RWPE2 (cell line): ENCODE measurements at regions not wholly inside any gene's neighbourhood (a gene's known extent, or its start where the extent isn't known, plus 50 kb on each side); places are given as distances from the start of the nearest gene placed in this dataset.

Experiments used
- ATAC-seq: fragments of 200-7000 bp; cut with Tn5 transposase; 3 replicates; pipeline ENCODE4 v1.9.1; 2021; ENCODE audit warnings: low read depth
- DNase-seq: peaks from one replicate; pipeline ENCODE4 v3.0.0-alpha.2; 2020; ENCODE audit warnings: low spot score
- H3K27ac ChIP-seq: fragments of 450-650 bp; 2 replicates; pipeline ENCODE4 v1.5.1; 2017; ENCODE audit warnings: mild to moderate bottlenecking; ENCODE audit not compliant: poor library complexity, severe bottlenecking
- H3K27me3 ChIP-seq: fragments of 250-450 bp; sonication (Bioruptor Pico); 2 replicates; pipeline ENCODE4 v1.5.1; 2021; ENCODE audit warnings: mild to moderate bottlenecking, moderate library complexity; ENCODE audit not compliant: insufficient read depth, poor library complexity, severe bottlenecking
- H3K36me3 ChIP-seq: fragments of 250-450 bp; sonication (Bioruptor Pico); 2 replicates; pipeline ENCODE4 v1.5.1; 2020; ENCODE audit warnings: low read depth, mild to moderate bottlenecking, moderate library complexity
- H3K4me1 ChIP-seq: fragments of 250-450 bp; sonication (Bioruptor Pico); 2 replicates; pipeline ENCODE4 v1.5.1; 2021; ENCODE audit warnings: mild to moderate bottlenecking, moderate library complexity; ENCODE audit not compliant: insufficient read depth, poor library complexity, severe bottlenecking
- H3K4me3 ChIP-seq: fragments of 250-450 bp; sonication (Bioruptor Pico); 2 replicates; pipeline ENCODE4 v1.5.1; 2021; ENCODE audit warnings: mild to moderate bottlenecking, moderate library complexity; ENCODE audit not compliant: severe bottlenecking
- H3K9me3 ChIP-seq: fragments of 250-450 bp; sonication (Bioruptor Pico); 2 replicates; pipeline ENCODE4 v1.5.1; 2021; ENCODE audit warnings: mild to moderate bottlenecking, moderate library complexity; ENCODE audit not compliant: severe bottlenecking
- TF ChIP-seq, protein P1 (sequence below): fragments of 450-650 bp; IDR thresholded peaks from one replicate; pipeline ENCODE4 v1.5.1; 2017; ENCODE audit warnings: mild to moderate bottlenecking, moderate library complexity; ENCODE audit not compliant: poor library complexity, severe bottlenecking

DNA sequence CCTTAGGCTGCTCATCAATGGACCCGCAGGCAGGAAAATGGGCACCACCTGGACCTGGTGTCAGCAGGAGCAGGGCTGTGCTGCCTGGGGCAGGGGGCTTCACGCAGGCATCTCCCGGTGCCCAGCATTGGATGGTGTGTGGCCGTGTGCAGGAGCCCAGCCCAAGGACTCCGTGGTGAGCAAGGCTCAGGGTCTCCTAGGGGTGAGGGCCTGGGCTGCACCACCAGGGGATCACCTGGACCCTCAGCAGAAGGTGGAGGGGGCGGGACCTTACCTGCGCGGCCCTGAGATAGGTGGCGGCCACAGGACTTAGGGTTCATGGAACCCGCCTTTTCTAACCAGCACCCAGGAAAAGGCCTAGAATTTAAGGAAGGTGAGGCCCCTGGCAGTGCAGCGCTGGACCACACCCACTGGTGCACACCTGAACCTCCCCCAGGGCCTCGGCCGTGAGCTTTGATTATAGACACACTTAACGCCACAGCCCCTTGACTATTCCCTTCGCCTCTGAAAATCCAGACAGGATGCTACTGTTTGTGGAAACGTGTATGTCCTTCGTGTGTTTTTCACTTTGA is 89.0 kb downstream of the TMEM18 start:
- DNase-seq (no peak), ATAC-seq (no peak)
- no peaks in the 10 kb centered on the region for H3K4me1 ChIP-seq
- TF ChIP-seq, protein P1, sequence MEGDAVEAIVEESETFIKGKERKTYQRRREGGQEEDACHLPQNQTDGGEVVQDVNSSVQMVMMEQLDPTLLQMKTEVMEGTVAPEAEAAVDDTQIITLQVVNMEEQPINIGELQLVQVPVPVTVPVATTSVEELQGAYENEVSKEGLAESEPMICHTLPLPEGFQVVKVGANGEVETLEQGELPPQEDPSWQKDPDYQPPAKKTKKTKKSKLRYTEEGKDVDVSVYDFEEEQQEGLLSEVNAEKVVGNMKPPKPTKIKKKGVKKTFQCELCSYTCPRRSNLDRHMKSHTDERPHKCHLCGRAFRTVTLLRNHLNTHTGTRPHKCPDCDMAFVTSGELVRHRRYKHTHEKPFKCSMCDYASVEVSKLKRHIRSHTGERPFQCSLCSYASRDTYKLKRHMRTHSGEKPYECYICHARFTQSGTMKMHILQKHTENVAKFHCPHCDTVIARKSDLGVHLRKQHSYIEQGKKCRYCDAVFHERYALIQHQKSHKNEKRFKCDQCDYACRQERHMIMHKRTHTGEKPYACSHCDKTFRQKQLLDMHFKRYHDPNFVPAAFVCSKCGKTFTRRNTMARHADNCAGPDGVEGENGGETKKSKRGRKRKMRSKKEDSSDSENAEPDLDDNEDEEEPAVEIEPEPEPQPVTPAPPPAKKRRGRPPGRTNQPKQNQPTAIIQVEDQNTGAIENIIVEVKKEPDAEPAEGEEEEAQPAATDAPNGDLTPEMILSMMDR, result no peak
- no peak overlapping the region for H3K27ac ChIP-seq
- H3K9me3 ChIP-seq, result no peaks in the 10 kb centered on the region
- no peak overlapping the region for H3K4me3 ChIP-seq
- no peaks in the 10 kb centered on the region for H3K27me3 ChIP-seq
- H3K36me3 ChIP-seq, result no peaks in the 10 kb centered on the region

DNA sequence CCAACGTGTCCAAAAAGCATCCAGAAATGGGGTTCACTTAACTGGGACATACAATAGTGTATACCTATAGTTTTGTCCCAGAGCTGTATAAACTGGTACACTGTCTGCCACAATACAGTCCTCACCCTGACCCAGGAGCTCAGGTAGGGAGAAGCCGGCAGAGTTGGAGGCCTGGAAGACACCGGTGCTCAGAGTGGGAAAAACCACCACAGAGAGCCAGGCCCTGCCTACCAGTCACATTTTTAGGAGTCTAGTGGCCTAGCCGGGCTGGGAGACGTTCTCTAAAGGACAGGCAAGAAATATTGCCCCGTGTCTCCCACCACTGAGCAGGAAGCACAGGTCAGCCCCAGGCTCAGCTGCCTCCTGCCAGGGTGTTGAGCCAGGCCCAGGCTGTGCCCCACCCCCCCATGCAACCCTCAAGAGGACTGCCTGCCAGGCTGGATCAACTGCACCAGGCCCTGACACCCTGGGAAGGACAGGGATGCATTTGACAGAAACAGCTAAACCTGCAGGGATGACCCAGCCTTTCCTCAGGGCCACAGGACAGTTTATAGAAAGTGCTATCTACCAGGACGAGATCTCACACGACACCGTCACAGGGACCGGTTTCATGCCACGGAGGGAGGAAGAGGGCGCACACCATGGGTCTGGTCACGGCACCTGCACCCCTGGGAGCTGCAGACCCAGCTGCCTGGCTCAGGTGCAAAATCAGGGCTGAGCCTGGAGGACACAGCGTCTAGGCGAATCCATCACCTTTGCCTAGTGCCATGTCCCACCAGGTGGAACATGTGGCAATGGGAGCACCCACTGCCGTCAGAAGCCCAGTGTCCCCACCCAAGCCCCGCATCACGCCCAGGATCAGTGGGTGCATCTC is 89.9 kb downstream of the TMEM18 start:
- no peaks in the 10 kb centered on the region for H3K4me1 ChIP-seq
- H3K27ac ChIP-seq, result no peak overlapping the region
- no peaks in the 10 kb centered on the region for H3K27me3 ChIP-seq
- no peak for ATAC-seq
- TF ChIP-seq, protein P1, result no peak
- H3K36me3 ChIP-seq, result no peaks in the 10 kb centered on the region
- no peaks in the 10 kb centered on the region for H3K9me3 ChIP-seq
- H3K4me3 ChIP-seq, result no peak overlapping the region
- DNase-seq, result no peak

DNA sequence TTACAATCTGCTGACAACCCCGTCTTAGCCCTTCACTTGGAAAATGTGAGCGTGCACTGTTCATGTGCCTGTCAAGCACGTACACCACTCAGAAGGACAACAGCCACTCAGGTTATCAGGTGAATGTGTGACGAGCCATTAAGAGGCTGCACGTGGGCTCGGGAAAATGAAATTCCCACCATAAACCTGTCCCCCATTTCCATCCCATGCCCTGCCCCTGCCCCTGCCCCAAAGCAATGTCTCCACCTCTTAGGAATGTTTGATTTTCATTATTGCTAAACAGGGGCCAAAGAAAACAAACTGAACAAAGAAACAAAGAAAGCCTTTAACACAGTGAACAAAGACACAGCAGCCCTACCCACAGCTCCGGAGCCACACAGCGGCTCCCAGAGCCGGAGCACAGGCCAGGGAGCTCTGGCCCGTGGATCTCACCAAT is 90.5 kb downstream of the TMEM18 start:
- ATAC-seq, result no peak
- DNase-seq, result no peak

DNA sequence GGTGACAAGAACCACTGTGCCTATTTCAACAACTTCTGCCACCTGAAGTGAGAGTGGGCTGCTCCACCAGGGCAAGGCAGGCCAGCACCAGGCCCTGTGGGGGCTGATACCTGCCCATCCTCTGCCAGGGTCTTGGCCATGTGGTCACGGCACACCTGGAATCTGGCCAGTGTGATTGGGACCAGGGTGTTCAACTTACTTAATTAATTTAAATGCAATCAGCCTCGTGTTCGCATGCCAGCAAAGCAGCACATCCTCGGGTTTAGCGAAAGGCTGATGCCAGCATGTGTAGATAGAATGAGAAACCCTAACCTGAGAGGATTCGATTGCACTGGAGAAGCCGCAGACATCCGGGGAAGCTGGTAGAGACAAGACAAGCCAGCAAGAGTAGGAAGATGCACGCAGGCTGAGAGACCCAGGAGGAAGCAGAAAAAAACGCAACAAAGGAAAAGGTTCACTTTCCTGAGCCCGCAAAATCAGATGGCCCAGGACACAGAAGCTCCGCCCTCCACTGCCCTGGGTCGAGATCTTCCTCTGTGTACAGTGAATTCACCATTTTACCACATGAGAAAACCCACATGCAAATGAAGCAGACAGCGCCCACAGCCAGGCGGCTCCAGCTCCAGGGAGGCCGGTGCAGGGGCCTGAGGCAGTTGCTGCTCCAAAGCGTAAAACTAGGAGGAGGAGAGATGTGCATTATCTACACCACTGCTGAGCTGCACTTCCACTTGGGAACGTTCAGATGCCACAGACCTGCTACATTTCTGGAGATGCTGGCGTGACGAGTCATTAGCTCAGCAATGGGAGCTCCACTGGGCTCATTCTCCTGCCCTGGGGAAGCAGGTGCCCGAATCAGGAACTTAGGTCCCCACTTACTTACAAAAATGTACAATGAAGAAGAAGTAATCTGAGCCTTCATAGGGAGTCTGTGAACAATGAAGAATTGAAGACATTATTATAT is 92.1 kb downstream of the TMEM18 start:
- no peaks in the 10 kb centered on the region for H3K27me3 ChIP-seq
- no peaks in the 10 kb centered on the region for H3K36me3 ChIP-seq
- no peaks in the 10 kb centered on the region for H3K9me3 ChIP-seq
- DNase-seq (no peak), ATAC-seq (peak; percentile 17; the same call in 2 of the 3 replicates)
- TF ChIP-seq, protein P1, result no peak
- no peak overlapping the region for H3K27ac ChIP-seq
- no peak overlapping the region for H3K4me3 ChIP-seq
- H3K4me1 ChIP-seq, result no peaks in the 10 kb centered on the region

More for the DNA sequence above, 90.5 kb downstream of the TMEM18 start:
- no peaks in the 10 kb centered on the region for H3K27me3 ChIP-seq
- H3K9me3 ChIP-seq, result no peaks in the 10 kb centered on the region
- no peak overlapping the region for H3K27ac ChIP-seq
- H3K4me1 ChIP-seq, result no peaks in the 10 kb centered on the region
- no peak overlapping the region for H3K4me3 ChIP-seq
- H3K36me3 ChIP-seq, result no peaks in the 10 kb centered on the region
- TF ChIP-seq, protein P1, result no peak
